HG02610 (cell line): ENCODE measurements at regions not wholly inside any gene's neighbourhood (a gene's known extent, or its start where the extent isn't known, plus 50 kb on each side); places are given as distances from the start of the nearest gene placed in this dataset.

Source experiments
- ATAC-seq: cut with Tn5 transposase; IDR thresholded peaks from one replicate; pipeline ENCODE4 v1.9.1; 2021; ENCODE audit warnings: mild to moderate bottlenecking, moderate library complexity; ENCODE audit not compliant: unreplicated experiment

DNA sequence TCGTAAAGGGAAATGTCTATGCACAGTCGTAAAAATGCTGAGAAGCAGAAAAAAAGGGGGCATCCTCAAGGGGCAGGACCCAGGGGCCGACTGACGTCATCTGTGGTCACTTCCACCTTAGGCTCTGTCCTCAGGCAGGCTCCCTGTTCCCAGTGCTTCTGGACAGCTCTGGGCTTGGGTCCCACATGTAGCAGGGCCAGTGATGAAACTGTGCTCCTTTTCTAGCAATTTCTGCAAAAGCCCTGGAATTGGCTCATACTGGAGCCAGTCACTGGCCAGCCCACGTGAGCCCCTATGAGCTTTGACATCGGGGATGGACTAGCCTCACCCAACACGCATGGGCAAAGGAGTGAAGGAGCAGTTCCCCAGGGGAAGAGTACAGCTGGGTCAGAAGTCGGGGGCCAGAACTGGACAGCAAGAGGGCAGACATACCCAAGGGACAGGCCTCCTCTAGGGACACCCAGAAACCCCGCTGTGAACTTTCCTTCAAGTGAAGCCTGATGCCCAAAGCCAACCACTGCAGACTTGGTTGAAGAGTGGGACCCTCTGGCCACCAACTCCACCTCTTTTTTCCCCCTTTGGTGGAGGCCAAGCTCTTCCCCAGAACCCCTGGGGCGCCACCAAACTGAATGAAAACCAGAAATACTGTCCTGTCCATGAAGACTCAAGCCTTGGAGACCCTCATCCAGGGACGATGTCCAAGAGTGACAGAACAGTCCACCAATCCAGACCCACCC, 1349.0 kb downstream of the BRD1 start:
- ATAC-seq, result no peak

DNA sequence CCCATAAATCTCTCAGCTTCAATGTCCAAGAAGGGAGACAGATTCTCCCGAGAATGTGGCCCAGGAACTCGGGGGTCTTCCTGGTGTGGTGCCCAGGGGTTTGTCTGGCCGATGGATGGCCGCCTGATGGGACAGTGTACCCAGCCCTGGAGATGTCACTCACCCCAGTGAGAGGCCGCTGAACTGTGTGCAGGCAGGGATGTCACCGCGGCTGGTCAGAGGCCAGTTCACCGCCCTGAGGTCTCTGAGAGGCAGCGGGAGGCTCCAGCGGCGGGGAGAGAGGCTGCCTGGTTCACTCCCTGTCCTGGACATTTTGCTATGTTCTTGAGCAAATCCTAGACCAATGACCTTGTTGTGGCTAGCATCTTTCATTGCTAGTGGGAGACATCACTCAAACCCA, 1349.5 kb downstream of the BRD1 start:
- no peak for ATAC-seq

- ATAC-seq, result no peak
These were observed 1350.5 kb downstream of the BRD1 start for GRCh38 chr22:48477031-48477721.

DNA sequence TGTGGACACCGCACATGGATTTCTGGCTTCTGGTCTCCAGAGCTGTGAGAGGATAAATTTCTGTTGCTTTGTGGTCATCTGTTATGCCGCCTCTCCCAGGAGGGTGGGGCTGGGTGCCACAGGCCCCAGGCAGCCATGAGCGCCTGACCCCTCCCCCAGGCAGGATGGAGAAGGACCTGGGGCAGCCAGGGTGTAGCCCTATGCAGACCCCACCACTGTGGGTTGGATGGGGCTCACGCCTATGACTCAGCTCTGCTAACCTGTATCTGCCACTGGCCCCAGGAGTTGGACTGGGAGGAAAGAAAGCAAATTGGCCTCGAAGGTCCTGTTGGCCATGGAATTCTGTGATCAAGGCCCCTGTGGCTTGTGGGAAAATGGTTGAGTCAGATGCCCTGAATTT, 1351.1 kb downstream of the BRD1 start:
- ATAC-seq, result no peak

- no peak for ATAC-seq
These were observed 1351.9 kb downstream of the BRD1 start for GRCh38 chr22:48475661-48476345.

DNA sequence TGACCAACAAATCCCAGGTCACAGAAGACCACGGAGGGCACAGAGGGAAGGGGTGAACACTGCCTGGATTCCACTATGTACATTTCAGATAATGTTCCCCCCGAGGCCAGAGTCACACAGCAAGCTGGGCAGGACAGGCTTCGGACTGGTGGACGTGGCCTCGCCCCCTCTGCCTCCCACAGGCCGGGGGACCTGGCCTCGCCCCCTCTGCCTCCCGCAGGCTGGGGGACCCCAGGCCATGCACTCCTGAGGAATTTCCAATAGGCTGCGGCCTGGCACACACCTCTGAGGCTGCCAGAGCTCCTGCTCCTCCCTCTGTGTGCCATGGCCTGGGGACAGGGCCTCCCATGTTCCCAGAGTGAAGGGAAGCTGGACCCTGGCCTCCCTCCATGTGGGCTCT, 1352.8 kb downstream of the BRD1 start:
- no peak for ATAC-seq

GRCh38 chr22:48473202-48473601, 1354.5 kb downstream of the BRD1 start:
- no peak for ATAC-seq

GRCh38 chr22:48464246-48464645, 1363.4 kb downstream of the BRD1 start:
- ATAC-seq, result no peak

GRCh38 chr22:48459859-48460823, 1367.5 kb downstream of the BRD1 start:
- ATAC-seq, result no peak

GRCh38 chr22:48459259-48459658, 1368.4 kb downstream of the BRD1 start:
- no peak for ATAC-seq

DNA sequence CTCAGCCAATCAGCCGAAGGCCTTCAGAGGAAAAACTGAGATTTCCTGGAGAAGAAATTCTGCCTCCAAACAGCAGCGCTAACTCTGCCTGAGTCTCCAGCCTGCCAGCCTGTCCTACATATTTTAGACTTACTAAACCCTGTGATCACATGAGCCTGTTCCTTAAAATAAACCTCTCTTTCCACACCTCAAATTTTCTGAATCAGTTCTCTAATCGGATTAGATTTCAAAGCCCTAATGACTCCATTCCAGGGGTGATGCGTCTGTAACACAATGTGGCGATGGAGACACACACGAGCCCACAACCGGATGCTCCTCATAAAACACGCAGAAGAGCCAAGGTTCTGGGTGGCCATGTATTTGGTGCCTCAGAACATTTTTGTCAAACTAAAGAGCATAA, 1371.2 kb downstream of the BRD1 start:
- no peak for ATAC-seq

DNA sequence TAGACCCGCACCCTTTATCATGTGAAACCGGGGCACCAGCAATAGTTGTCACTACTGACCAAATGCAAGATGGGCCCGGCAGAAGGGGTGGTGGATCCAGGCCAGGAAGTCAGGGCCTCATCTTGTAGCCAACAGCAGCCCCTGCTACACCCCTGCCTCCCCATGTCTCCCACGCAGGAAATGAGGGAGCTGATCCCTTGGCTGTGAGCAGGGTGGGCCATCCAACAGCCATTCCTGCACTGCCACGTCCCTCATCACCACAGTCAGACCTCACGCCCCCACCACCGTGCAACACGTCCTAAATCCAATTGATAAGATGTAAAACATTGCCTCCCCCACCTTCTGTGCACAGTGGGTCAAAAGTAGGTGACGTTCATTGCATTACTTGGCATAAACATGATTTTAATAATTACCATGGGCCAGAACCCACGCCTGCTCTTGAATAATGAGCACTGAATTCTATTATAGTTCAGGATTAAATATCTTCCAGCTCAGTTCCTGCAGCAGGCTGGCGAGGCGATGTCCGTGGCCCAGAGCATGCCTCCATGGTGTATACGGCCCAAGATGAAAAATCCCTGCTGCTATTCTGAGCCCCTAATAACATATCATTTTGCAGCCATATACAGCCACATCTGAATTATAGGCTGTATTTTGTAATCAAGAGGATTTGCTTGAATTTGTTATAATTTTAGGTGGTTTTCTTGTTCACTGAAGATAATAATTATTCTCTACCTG, 1373.8 kb downstream of the BRD1 start:
- no peak for ATAC-seq

DNA sequence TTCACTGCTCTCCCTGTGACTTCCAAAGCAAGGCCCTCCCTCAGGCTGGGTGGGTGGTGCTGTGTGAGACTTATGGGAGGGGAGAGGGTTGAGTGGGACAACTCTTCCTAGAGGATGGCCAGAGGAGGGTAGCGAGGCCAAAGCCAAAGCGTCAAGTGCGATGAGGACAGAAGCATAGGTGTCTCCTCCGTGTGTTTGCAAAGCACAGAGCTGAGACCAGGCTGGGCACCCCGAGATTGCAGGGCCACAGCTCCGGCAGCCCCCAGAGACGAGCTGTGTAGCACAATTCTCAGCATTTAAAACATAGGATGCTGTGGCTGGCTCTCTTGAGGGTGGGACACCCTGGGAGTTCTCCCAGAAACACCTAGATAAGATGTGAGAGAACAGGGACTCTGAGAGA, 1374.5 kb downstream of the BRD1 start:
- ATAC-seq, result no peak

DNA sequence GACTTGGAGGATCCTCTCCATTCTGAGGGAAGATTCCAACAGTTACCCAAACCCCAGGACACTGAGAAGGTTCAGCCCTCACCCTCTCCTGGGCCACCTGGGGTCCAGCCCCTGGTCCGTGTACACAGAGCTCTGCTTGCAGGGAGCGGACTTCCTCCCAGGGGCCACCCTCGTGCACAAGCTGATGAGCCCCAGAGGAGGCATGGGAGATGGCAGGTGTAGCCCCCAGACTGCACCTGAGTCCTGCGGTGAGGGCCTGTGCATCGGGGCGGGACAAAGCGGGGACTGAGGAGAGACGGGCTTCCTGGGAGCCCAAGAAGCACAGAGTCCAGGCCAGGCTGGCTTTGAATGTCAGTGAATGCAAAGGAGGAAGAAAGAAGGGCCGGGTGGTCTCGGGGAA, 1374.9 kb downstream of the BRD1 start:
- ATAC-seq, result no peak

GRCh38 chr22:48451891-48452290, 1375.8 kb downstream of the BRD1 start:
- no peak for ATAC-seq

GRCh38 chr22:48450188-48450825, 1377.4 kb downstream of the BRD1 start:
- ATAC-seq, result no peak

DNA sequence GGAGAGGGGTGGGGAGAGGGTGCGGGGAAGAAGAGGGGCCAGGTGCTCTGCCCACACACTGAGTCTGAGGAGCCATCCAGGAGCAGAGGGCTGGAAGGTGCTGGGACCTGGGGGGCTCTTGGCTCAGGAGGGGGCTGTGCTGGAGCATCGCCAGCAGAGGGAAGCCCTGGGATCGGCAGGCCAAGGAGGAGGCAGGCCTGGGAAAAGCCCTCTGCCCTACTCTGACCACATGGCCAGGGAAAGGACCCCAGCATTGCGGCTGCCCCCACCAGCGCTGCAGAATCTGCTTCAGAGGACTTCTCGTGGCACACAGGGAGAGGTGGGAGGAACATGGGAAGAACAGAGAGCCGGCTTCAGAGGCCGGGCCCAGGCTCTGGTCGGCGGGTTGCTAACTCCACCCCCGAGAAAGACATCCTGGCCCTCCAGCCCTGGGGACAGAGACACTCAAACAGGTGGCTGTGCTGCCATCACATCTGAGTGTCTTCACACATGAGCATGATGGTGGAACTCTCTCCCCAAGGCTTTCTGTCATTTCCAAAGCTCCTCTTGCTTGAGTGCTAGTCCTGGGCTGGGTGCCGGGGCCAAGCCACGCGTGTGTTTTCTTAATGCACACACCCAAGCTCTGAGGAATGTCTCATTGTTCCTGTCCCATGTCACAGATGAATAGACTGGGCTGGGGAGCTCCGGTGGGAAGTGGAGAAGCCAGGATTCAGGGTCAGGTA, 1378.0 kb downstream of the BRD1 start:
- ATAC-seq, result no peak

DNA sequence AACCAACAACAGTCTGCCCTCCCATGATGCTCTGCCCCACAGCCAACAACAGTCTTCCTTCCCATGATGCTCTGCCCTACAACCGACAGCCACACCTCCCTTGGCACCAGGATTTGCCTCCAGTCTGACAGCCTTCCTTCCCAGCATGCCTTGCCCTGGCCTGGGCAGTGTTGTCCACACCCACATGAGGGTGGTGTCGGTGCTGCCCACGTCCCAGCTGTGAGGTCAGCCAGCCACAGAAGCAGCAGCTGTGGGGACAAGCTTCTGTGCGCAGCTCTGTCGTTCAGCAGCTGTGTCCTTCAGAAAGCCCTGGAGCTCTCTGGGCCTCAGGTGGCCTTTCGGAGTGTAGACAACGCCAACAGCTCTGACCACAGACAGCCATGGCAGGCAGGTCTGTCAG, 1378.9 kb downstream of the BRD1 start:
- ATAC-seq, result no peak
